ENCODE measurements at regions not wholly inside any gene's neighbourhood (a gene's known extent, or its start where the extent isn't known, plus 50 kb on each side); places are given as distances from the start of the nearest gene placed in this dataset.

GRCh38 chr22:27476729-27477128, 324.8 kb downstream of the MN1 start:
- DNase-seq (ENCODE audit: low spot score), result no peak

- DNase-seq (ENCODE audit: low spot score), result no peak
Measured at GRCh38 chr22:27477171-27477570, 324.4 kb downstream of the MN1 start.

GRCh38 chr22:27480487-27480886, 321.1 kb downstream of the MN1 start:
- DNase-seq (ENCODE audit: low spot score), result no peak

DNA sequence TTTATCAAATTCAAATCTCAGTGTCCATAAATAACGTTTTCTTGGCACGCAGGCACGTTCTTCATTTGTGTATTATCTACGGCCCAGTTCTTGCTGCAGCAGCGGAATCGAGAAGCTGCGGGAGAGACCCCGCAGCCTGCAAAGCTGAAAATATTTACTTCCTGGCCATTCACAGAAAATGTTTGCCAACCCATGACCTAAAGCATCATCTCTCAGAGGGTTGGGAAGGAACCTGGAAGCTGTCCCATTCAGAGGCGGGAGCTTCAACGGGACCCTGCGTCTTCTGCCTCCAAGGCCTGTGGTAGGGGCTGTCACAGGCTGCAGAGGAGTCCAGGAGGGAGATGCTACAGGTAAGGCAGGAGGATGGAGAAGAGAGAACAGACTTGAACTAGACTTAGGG, 319.2 kb downstream of the MN1 start:
- no peak for DNase-seq (ENCODE audit: low spot score)

DNA sequence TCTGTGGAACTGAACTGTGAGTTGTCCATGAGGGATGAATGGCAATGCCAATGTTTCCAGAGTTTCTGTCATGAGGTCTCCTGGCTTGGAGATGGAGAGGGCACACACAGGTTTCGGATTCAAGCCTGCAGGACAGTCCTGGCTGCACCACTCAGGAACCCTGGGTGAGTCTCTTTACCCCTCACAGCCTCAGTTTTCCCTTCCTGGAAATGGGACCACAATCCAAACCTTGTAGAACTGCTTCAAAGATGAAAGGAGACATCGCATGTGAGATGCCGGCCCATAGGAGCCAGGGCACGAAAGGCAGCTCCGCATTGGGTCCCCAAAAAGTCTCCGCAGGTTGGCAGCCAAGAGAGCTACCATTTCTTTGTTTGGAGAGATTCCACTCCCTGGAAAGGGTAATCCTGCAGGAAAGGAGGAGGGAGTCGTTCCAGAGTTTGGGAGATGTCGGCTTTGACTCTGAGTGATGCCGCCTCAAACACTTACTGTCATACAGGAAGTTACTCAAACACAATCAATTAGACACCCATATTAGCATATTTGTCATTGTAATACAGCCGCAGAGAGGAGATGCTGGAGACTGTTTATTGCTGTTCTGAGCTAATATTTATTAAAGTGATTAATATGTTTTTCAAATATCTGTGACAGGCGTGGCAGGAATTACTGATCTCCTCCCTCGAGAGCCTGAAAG, 318.3 kb downstream of the MN1 start:
- no peak for DNase-seq (ENCODE audit: low spot score)

GRCh38 chr22:27485842-27486241, 315.7 kb downstream of the MN1 start:
- no peak for DNase-seq (ENCODE audit: low spot score)

GRCh38 chr22:27487600-27488452, 313.7 kb downstream of the MN1 start:
- DNase-seq (ENCODE audit: low spot score), result no peak

GRCh38 chr22:27488456-27489177, 312.9 kb downstream of the MN1 start:
- no peak for DNase-seq (ENCODE audit: low spot score)

DNA sequence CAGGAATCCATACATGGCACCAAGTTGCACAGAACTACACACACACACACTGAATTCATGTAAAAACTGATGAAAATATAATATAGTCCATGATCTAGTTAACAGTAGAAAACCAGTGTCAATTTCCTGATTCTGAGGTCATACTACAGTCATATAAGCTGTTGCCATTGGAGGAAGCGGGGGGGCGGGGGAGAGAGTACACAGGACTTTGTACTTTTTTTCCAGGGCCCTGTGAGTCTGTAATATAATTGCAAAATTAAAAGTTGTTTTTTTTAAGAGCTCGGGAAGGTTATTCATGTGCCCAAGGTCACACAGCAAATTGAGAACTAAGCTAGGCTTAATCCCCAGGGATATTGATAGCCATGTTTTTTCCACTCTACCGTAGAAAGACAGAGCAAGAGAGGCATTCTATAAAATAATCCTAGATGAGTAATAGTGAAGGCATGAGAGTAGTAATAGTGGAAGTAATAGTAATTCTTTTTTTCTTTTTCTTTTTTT, 312.3 kb downstream of the MN1 start:
- no peak for DNase-seq (ENCODE audit: low spot score)

GRCh38 chr22:27490080-27490479, 311.5 kb downstream of the MN1 start:
- DNase-seq (ENCODE audit: low spot score), result no peak

DNA sequence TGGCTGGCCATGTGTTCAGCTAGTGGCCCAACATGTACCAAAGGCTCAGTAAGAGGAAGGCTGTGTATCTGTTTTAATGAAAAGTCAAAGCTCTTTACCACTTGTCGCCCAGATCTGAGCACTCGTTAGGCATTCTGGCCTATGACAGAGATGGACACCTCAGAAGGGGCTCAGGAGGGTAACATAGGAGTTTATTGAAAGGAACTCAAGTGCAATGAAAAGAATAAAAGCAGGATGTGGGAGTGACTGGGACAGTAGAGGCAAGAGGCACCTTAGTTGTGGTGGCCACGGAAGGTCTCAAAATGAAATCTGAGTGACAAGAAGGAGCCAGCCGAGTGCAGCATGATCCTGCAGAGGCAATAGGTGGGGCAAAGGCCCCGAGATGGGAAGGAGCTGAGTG, 309.7 kb downstream of the MN1 start:
- DNase-seq (ENCODE audit: low spot score), result no peak

DNA sequence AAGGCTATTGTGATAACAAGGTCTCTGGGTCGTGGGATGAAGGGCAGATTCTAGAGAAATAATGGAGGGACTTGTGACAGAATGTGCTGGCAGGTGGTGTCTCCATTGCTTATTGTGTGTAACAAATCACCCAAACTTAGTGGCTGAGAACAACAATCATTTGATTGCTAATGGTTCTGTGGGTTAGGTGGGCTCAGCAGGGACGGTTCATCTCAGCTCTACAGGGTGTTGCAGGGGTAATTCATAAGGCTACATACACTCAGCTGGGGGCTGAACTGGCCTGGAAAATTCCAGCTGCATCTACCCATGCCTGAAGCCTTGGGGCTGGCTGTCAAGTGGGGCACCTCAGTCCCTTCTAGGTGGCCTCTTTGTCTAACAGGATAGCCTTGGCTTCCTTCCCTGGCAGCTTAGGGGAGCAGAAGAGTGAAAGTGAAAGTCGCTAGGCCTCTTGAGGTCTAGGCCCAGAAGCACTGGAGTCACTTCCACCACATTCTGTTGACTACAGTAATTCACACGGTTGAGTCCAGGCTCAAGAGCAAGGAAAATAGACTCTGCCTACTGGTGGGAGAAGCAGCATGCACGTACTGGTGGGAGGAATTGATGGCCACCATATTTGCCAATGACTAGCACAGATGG, 308.9 kb downstream of the MN1 start:
- DNase-seq (ENCODE audit: low spot score), result no peak

- DNase-seq (ENCODE audit: low spot score), result no peak
Measured at GRCh38 chr22:27493796-27494195, 307.8 kb downstream of the MN1 start.

GRCh38 chr22:27494785-27495184, 306.8 kb downstream of the MN1 start:
- DNase-seq (ENCODE audit: low spot score), result no peak

DNA sequence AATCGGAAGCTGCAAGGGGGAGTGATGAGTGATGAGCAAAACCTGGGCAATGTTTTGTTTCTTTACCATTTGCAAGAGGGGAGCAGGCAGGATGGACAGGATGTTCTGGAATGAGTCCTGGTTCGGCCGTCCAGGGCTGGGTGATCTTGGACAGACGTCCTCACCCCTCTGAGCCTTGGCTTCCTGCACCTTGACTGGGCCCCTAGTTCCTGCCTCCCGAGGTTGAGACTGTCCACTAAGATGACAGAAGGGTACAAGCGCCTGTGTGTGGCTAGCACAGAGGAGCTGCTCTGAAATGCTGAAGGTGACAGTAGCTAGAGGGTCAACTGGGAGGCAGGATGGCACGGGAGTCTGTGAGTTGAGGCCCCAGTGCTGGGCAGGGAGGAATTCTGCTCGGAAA, 306.2 kb downstream of the MN1 start:
- no peak for DNase-seq (ENCODE audit: low spot score)

DNA sequence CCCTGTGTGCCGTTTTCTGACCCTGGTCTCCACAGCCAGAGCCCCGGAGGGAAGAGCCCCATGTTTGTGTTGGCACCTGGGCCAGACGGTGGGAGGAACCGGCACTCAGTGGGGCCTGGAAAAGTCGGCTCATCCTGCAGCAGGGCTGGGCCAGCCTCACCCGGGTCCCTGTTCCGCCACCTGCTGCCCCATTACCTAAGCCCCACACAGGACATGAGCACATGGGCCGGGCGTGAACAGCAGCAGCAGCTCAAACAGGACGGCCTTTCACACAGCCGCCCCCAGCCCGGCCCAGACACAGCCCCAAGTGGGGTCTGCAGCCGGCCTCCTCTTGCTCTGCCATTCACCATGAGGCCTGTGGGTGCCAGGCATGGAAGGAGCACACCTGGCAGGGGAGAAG, 302.4 kb downstream of the MN1 start:
- no peak for DNase-seq (ENCODE audit: low spot score)

GRCh38 chr22:27501191-27501936, 300.2 kb downstream of the MN1 start:
- DNase-seq (ENCODE audit: low spot score), result no peak

- DNase-seq (ENCODE audit: low spot score), result no peak
Measured at GRCh38 chr22:27502327-27502726, 299.2 kb downstream of the MN1 start.

DNA sequence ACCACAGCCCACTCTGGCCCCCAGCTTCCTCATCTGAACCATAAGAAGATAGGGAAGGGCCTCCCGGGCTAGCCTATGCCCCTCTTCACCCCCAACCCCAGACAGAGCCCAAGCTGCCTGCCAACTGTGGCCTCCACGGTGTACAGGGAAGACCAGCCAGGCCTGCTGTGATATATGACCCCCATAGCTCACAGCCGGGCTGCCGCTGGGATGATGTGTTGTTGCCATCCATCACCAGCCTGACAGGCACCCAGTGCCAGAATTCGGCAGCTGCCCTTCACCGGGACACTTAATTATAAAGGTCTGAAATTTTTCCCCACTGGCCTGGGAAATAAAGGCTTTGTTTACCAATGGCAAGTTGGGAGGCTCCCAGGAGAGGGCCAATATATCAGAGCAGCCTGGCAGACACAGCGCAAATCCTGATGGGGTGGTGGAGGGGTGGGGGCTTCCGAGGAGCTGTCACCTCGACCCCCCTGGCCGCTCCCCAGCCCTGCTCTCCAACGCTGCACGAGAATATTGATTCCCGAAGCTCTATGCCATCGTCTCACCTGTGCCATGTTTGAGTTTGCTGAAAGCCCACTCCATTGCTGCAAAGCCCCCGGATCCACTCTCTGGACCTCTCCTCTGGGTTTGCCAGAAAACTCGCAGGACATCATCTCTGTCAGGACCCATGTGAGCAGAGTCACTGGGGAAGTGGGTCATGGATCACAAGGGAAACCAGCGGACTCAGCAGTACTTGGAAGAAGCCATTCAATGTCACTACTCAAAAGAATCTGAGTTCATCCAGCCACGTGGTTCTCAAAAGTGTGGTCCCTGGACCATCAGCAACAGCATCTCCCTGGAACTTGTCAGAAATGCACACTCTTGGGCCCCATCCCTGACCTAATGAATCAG, 296.9 kb downstream of the MN1 start:
- DNase-seq (ENCODE audit: low spot score), result no peak

- no peak for DNase-seq (ENCODE audit: low spot score)
Measured at GRCh38 chr22:27507111-27507611, 294.4 kb downstream of the MN1 start.

All from activated CD4-positive, alpha-beta T cell treated with anti-CD3 and anti-CD28 coated beads, Interleukin-2, Interleukin-4, amounts not matched to agents 100 ng/mL and 50 ng/mL, durations not matched to agents 16 hours and 8 hours (primary cell).